DND-41 (cell line): ENCODE measurements at regions not wholly inside any gene's neighbourhood (a gene's known extent, or its start where the extent isn't known, plus 50 kb on each side); places are given as distances from the start of the nearest gene placed in this dataset.

Experiments used
- ATAC-seq: fragments of 200-7000 bp; cut with Tn5 transposase; 3 replicates; pipeline ENCODE4 v1.9.1; 2021; ENCODE audit warnings: low read depth; ENCODE audit not compliant: insufficient read depth
- DNase-seq: peaks from one replicate; pipeline ENCODE4 v3.0.0-alpha.2; 2020
- H2AFZ ChIP-seq: 2 replicates; pipeline ENCODE4 v1.6.0; 2012; ENCODE audit warnings: low read depth, low read length
- H3K27ac ChIP-seq: 2 replicates; pipeline ENCODE4 v1.5.1; 2012; ENCODE audit warnings: low read length, inconsistent platforms
- H3K27me3 ChIP-seq: fragments of 200-600 bp; sonication (generic); 2 replicates; pipeline ENCODE4 v1.6.0; 2012; ENCODE audit warnings: low read length, mild to moderate bottlenecking, inconsistent platforms; ENCODE audit not compliant: insufficient read depth, poor library complexity
- H3K36me3 ChIP-seq: 2 replicates; pipeline ENCODE4 v1.5.1; 2012; ENCODE audit warnings: low read length, inconsistent platforms; ENCODE audit not compliant: insufficient read depth
- H3K4me1 ChIP-seq: 2 replicates; pipeline ENCODE4 v1.5.1; 2012; ENCODE audit warnings: mild to moderate bottlenecking, low read length; ENCODE audit not compliant: insufficient read depth
- H3K4me2 ChIP-seq: 2 replicates; pipeline ENCODE4 v1.6.0; 2012; ENCODE audit warnings: mild to moderate bottlenecking, moderate library complexity, low read length, inconsistent platforms; ENCODE audit not compliant: insufficient read depth
- H3K4me3 ChIP-seq, 2 experiments: fragments of 200-600 bp in 1 of 2; shearing (Covaris generic) in 1 of 2; 2 replicates each; pipeline ENCODE4 v1.5.1; 2012 to 2016; ENCODE audit warnings: inconsistent platforms in 2 of 2, low read length in 2 of 2, mild to moderate bottlenecking in 2 of 2, low read depth in 1 of 2, moderate library complexity in 1 of 2
- H3K79me2 ChIP-seq: 2 replicates; pipeline ENCODE4 v1.6.0; 2012; ENCODE audit warnings: low read length, inconsistent platforms; ENCODE audit not compliant: insufficient read depth
- H3K9ac ChIP-seq: 2 replicates; pipeline ENCODE4 v1.6.0; 2012; ENCODE audit warnings: low read depth, mild to moderate bottlenecking, inconsistent platforms, low read length, moderate library complexity
- H3K9me3 ChIP-seq: 2 replicates; pipeline ENCODE4 v1.5.1; 2012; ENCODE audit warnings: low read length, moderate library complexity, mild to moderate bottlenecking, inconsistent platforms; ENCODE audit not compliant: insufficient read depth, severe bottlenecking
- H4K20me1 ChIP-seq: 2 replicates; pipeline ENCODE4 v1.6.0; 2012; ENCODE audit warnings: low read length; ENCODE audit not compliant: insufficient read depth
- EZH2 ChIP-seq: IDR thresholded peaks from 3 replicates; pipeline ENCODE4 v1.6.1; 2012; ENCODE audit warnings: borderline replicate concordance, low read depth, mild to moderate bottlenecking, moderate library complexity, low read length, inconsistent platforms; ENCODE audit not compliant: severe bottlenecking
- TF ChIP-seq, protein P1 (sequence below): IDR thresholded peaks from 2 replicates; pipeline ENCODE4 v1.5.1; 2012; ENCODE audit warnings: borderline replicate concordance, low read length, moderate library complexity, mild to moderate bottlenecking; ENCODE audit not compliant: poor library complexity, severe bottlenecking; ENCODE audit errors: extremely low read depth

GRCh38 chr2:10985260-10985659, 73.5 kb downstream of the KCNF1 start:
- no peak for DNase-seq
- H3K4me1 ChIP-seq, result no peaks in the 10 kb centered on the region
- TF ChIP-seq EZH2, result no peak
- TF ChIP-seq, protein P1, sequence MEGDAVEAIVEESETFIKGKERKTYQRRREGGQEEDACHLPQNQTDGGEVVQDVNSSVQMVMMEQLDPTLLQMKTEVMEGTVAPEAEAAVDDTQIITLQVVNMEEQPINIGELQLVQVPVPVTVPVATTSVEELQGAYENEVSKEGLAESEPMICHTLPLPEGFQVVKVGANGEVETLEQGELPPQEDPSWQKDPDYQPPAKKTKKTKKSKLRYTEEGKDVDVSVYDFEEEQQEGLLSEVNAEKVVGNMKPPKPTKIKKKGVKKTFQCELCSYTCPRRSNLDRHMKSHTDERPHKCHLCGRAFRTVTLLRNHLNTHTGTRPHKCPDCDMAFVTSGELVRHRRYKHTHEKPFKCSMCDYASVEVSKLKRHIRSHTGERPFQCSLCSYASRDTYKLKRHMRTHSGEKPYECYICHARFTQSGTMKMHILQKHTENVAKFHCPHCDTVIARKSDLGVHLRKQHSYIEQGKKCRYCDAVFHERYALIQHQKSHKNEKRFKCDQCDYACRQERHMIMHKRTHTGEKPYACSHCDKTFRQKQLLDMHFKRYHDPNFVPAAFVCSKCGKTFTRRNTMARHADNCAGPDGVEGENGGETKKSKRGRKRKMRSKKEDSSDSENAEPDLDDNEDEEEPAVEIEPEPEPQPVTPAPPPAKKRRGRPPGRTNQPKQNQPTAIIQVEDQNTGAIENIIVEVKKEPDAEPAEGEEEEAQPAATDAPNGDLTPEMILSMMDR, result no peak
- H2AFZ ChIP-seq, result no peak overlapping the region
- no peaks in the 10 kb centered on the region for H3K27me3 ChIP-seq
- no peaks in the 10 kb centered on the region for H3K9me3 ChIP-seq
- no peak overlapping the region for H3K4me3 ChIP-seq
- no peak overlapping the region for H3K4me2 ChIP-seq
- no peak overlapping the region for H3K27ac ChIP-seq
- H3K9ac ChIP-seq, result no peak overlapping the region
- ATAC-seq, result no peak
- no peaks in the 10 kb centered on the region for H3K36me3 ChIP-seq
- no peaks in the 10 kb centered on the region for H4K20me1 ChIP-seq
- no peaks in the 10 kb centered on the region for H3K79me2 ChIP-seq

DNA sequence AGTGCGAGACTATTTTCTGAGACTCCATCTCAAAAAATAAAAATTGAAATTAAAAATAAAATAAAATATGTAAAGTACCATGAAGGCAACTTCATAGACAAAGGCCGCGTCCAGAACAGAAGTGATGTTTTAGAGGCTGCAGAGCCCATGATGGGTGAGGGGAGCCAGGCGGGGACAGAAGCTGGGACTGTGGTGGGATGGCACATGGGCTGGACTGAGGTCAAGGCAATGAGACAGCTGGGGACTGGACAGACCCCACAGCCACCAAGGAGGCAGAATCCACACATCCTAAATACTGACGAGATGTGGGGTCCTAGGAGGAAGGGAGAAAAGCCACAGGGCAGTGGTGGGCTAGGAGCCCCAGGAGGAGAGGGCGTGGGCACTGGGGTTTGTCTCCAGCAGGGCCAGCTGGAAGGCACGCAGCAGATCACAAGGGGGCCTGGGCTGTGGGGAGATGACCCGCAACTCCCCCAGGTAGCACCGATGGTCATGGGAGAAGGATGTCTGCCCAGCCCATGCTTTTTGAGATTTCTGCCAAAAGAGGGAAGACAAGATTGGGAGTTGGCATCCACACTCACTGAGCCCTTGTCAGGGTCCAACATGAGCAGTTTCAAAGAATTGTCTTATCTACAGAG, 74.3 kb downstream of the KCNF1 start:
- Histone ChIP-seq H3K4me2 (no peak overlapping the region), H3K27me3 (peaks cover 2% of the 10 kb centered on the region), H3K36me3 (no peaks in the 10 kb centered on the region), H3K4me3 (no peak overlapping the region), H3K27ac (no peak overlapping the region), H3K79me2 (no peaks in the 10 kb centered on the region), H4K20me1 (no peaks in the 10 kb centered on the region), H3K4me1 (no peaks in the 10 kb centered on the region), H2AFZ (no peak overlapping the region), H3K9me3 (no peaks in the 10 kb centered on the region), H3K9ac (no peak overlapping the region)
- ATAC-seq (no peak), DNase-seq (no peak)
- no peak for TF ChIP-seq EZH2
- TF ChIP-seq, protein P1, result no peak

GRCh38 chr2:10987439-10987838, 75.7 kb downstream of the KCNF1 start:
- no peaks in the 10 kb centered on the region for H3K79me2 ChIP-seq
- H3K9me3 ChIP-seq, result no peaks in the 10 kb centered on the region
- H2AFZ ChIP-seq, result no peak overlapping the region
- H3K27me3 ChIP-seq, result peaks cover 2% of the 10 kb centered on the region
- no peak overlapping the region for H3K9ac ChIP-seq
- no peaks in the 10 kb centered on the region for H4K20me1 ChIP-seq
- H3K4me2 ChIP-seq, result no peak overlapping the region
- no peaks in the 10 kb centered on the region for H3K36me3 ChIP-seq
- H3K4me1 ChIP-seq, result no peaks in the 10 kb centered on the region
- H3K4me3 ChIP-seq, result no peak overlapping the region
- no peak overlapping the region for H3K27ac ChIP-seq
- TF ChIP-seq, protein P1, result no peak
- TF ChIP-seq EZH2, result no peak
- no peak for DNase-seq
- ATAC-seq, result no peak

GRCh38 chr2:10987861-10988260, 76.1 kb downstream of the KCNF1 start:
- DNase-seq, result no peak
- no peak overlapping the region for H3K27ac ChIP-seq
- H3K4me1 ChIP-seq, result no peaks in the 10 kb centered on the region
- no peaks in the 10 kb centered on the region for H3K36me3 ChIP-seq
- TF ChIP-seq, protein P1, result no peak
- no peak for TF ChIP-seq EZH2
- H3K9ac ChIP-seq, result no peak overlapping the region
- peaks cover 2% of the 10 kb centered on the region for H3K27me3 ChIP-seq
- no peak overlapping the region for H2AFZ ChIP-seq
- H3K79me2 ChIP-seq, result no peaks in the 10 kb centered on the region
- H4K20me1 ChIP-seq, result no peaks in the 10 kb centered on the region
- ATAC-seq, result no peak
- no peak overlapping the region for H3K4me3 ChIP-seq
- no peak overlapping the region for H3K4me2 ChIP-seq
- H3K9me3 ChIP-seq, result no peaks in the 10 kb centered on the region
